HG03280 (cell line): ENCODE measurements at regions not wholly inside any gene's neighbourhood (a gene's known extent, or its start where the extent isn't known, plus 50 kb on each side); places are given as distances from the start of the nearest gene placed in this dataset.
"Not testable (repeated sequence)": the region's sequence is repeated elsewhere in the genome, so short reads cannot be mapped to it uniquely, and the experiment has no call there.

Experiments
- ATAC-seq: cut with Tn5 transposase; IDR thresholded peaks from one replicate; pipeline ENCODE4 v1.9.1; 2021; ENCODE audit warnings: mild to moderate bottlenecking, moderate library complexity; ENCODE audit not compliant: unreplicated experiment

- no peak for ATAC-seq
Observed at GRCh38 chr18:76721207-76721996, 101.0 kb upstream of the ZNF236 start.

GRCh38 chr18:76720683-76721082 lies 101.7 kb upstream of the ZNF236 start:
- no peak for ATAC-seq

GRCh38 chr18:76715012-76715610 lies 107.2 kb upstream of the ZNF236 start:
- no peak for ATAC-seq

GRCh38 chr18:76713432-76713831 lies 108.9 kb upstream of the ZNF236 start:
- no peak for ATAC-seq

GRCh38 chr18:76712511-76713140 lies 109.7 kb upstream of the ZNF236 start:
- ATAC-seq: no peak

DNA sequence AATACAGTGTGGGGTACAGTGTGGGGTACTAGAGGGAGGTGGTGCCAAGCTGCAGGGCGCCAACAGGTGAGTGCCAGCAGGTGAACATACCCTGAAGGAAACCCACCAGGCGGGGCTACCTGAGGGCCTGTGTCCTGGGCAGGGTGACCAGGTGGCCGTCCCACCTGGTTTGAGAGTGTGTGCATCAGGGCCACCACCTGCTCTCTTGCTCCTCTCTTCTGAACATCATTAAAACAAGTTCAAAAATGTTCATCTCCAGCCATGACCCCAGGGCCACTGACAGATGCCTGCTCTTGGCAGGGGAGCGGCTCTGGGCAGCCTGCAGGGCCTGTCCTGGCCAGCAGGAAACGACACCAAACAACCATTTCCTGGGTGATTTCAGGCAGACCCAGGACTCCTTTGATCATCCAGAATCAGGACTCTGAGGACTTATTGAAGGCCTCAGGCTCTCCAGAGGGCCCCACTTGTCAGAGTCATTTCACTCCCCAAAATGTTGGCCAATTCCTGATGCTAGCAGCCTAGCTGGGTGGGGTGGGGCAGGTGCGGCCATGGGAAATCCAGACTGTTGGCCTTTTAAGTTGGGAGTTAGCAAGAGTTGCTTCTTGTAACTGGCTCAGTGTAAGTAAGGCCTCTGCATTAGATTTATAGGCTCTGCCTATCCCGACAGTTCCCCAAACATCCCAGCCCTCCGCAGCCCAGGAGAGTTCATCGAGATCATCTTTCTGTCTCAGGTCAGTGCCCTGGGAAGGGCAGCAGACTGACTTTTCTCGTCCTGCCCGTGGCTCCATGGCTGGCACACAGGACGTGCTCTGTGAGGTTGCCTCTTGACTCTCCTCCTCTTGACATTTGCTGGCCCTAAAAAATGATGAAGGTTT lies 111.5 kb upstream of the ZNF236 start:
- ATAC-seq: no peak

DNA sequence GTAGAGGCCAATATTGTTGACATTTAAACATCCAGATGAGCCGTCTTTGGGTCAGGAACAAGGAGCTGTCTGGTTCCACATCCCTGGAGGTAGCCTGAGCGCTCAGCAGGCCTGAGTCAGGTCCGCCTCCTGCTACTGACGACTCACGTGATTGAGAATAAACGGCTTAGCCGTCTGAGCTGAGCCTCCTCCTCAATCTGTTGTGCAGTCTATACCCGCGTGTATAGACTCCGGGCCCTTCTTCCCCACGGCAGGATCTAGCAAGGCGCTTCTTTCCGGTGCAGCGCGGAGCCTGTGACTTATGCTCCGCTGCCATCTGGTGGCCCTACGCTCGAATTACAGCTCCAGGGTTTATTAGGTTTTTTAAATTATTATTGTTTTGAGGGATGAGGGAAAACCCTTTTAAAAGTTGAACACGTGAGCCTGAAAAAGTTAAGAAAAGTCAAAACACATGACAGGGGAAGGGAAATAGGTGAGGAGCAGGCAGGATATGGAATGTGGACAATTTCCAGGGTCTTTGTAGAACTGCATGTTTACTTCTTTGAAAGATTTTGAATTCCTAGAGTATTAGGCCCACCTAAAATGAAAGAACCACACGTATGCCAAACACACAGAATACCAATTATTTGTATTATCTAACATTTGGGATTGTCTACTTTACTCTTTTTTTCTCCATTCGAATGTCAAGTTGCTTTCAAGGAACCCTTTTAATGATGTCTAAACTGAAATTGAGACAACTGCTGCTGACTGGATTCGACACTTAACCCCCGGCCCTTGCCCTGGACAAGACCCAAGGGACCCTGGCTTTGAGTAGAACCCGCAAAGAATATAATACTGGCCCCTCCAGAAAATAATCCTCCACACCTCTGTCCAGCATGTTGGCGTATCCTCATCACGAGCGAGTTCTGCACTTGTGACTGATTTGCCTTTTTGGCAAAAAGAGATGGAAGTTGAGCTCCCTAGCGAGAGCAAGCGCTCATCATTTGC lies 112.4 kb upstream of the ZNF236 start:
- peak; percentile 76 for ATAC-seq

DNA sequence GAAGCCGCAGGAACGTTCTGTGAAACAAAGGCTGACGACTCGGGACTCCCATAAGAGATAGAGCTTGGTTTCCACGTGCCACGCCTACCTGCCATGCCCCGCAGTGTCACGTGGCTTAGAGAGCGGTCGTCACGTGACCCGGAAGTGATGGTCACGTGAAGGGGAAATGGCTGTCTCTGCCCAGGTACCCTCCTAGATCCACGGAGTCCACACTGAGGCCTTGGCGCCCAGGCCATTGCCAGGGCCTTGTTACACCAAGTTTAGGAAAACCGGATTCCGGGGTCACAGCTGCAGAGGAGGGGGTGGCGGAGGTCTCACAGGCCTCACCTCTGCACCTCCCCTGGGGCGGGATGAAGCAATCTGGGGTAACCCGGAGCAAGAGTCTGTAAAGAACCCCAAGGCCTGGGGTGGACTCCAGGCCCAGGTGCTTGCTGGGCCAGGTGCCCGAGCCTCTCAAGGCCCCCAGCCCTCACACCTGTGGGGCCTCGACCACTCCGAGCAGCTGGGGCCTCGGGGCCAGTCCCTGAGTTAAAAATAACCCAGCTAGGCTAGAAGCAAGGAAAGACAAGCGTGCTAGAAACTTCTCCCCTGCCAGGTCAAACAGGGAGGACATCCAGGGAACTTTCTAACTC lies 113.5 kb upstream of the ZNF236 start:
- no peak for ATAC-seq

DNA sequence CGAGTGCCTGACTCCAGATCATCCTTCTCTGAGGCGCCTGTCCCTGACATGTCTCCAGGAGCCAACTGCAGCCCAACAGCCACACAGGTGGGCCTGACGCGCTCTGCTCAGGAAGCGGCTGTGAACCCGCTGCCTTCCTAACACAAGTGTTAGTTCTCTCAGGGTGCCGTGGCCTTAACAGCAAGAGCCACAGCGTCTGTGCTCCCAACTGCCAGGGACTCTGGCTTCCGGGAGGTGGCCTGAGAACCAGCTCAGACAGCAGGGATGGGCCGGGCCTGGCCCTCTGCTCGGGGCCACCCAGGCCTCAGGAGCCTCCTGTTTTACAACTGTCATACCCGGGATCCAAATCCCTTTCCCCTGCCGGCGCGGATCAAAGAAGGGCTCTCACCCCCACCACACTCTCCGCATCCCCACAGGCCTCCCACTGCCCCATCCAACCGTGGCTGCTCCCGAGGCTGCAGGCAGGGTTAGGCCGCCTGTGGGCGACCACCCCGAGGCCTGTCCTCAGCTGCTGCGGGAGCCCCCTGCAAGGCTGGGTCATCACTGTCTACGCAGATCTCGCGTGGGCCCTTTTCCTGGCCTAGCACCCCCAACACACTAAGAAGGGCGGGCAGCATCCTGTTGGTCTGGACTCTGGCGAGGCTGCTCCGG lies 114.2 kb upstream of the ZNF236 start:
- no peak for ATAC-seq

GRCh38 chr18:76707534-76707933 lies 114.8 kb upstream of the ZNF236 start:
- no peak for ATAC-seq

DNA sequence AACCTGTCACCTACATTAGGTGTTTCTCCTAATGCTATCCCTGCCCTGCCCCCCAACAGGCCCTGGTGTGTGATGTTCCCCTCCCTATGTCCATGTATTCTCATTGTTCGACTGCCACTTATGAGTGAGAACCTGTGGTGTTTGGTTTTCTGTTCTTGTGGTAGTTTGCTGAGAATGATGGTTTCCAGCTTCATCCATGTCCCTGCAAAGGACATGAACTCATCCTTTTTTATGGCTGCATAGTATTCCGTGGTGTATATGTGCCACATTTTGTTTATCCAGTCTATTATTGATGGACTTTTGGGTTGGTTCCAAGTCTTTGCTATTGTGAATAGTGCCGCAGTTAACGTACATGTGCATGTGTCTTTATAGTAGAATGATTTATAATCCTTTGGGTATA lies 117.8 kb upstream of the ZNF236 start:
- ATAC-seq: not testable (repeated sequence)

GRCh38 chr18:76699923-76700322 lies 122.4 kb upstream of the ZNF236 start:
- no peak for ATAC-seq

DNA sequence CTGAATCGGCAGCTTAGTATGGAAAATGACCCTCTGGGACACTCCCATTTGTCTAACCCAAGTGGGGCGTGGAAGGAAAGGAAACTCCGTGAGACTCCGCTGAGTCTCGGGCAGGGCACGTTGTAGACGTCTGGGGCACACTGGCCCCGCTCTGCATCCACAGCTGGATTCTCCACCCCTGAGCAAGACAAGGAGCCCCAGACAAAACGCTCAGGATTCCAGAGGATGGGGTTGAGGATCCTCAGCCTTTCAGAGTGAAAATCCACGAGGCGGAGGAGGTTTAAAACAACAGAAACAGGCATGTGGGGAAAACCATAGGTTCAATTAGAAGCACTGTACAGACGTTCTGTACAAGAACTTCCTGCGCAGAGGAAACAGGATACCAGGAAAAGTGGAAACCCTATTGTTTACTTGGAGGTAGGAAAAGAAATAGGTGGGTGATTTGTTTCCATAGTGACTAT lies 124.9 kb upstream of the ZNF236 start:
- ATAC-seq: no peak

- no peak for ATAC-seq
Observed at GRCh38 chr18:76691800-76692199, 130.6 kb upstream of the ZNF236 start.

DNA sequence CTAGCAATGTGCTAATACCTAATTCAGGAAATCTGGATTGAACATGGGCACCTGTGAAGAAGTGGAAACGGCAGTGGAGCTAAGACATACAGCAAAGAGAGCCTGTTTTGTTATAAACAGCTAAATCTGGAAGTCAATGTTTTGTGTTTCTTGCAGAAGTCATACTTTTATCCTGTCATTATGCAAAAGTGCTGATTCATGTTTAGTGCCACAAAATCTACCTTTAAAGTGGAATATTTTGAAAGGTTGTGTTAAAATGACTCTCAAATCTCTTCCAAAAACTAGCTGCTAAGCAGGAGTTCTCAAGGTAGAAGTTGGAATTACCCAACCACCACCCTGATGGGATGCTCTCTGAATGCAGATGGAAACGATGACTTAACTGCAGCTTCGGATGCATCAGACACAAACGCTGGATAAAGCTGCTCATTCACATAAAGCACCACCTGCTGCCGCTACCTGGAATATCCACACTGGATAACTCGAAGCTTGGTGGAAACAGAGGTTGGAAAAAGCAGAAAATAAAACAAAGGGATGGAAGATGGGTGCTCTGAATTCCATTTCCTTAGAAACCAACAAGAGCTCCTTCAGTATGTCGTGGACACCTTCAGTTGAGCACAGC lies 132.6 kb upstream of the ZNF236 start:
- ATAC-seq: no peak

GRCh38 chr18:76688724-76689472 lies 133.5 kb upstream of the ZNF236 start:
- ATAC-seq: no peak

- no peak for ATAC-seq
Observed at GRCh38 chr18:76687304-76687962, 134.9 kb upstream of the ZNF236 start.
